GM23338 (cell line): ENCODE measurements at regions not wholly inside any gene's neighbourhood (a gene's known extent, or its start where the extent isn't known, plus 50 kb on each side); places are given as distances from the start of the nearest gene placed in this dataset.

Experiments
- EZH2 ChIP-seq: fragments of 200-600 bp; sonication (generic); IDR thresholded peaks from one replicate; pipeline ENCODE4 v1.8.0; 2017; ENCODE audit warnings: antibody characterized with exemption, mild to moderate bottlenecking, low read depth; ENCODE audit not compliant: unreplicated experiment
- REST ChIP-seq: IDR thresholded peaks from one replicate; pipeline ENCODE4 v1.6.1; 2018; ENCODE audit warnings: antibody characterized with exemption; ENCODE audit not compliant: unreplicated experiment
- TF ChIP-seq, protein P1 (sequence below), 2 experiments: fragments of 200-600 bp in 1 of 2; sonication (generic) in 1 of 2; conservative IDR thresholded peaks; 2 replicates each; pipeline versions ENCODE4 v1.5.1 to v1.6.1; 2016 to 2017; ENCODE audit warnings: antibody characterized with exemption in 2 of 2, low read depth in 2 of 2, mild to moderate bottlenecking in 2 of 2, moderate library complexity in 1 of 2

DNA sequence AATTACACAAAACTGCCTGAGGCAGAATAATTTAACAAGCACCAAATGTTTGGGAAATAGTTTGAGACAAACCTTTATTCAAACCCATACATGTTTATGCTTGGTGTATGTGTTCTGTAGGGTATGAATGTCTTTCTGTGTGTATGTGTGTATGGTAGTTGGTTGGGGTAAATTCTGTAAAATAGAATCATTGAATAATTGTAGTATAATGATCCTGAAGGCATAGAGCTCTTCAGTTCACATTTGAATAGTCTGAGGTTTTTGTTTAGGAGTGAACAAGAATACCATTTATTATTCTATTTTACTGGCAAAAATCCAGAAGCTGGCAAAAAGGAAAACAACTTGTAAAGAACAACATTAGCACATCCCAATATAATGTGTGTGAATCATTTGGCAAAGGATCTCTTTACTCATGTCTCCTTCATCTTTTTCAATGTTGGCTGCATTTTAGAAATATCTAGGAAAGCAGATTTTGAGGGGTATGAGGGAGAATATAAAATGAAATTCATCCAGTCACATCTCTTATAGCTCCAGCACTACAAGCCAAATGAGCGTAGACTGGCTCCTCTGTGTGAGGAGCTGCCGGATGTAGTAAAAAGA is 70.4 kb upstream of the XIST start:
- TF ChIP-seq REST = no peak
- TF ChIP-seq, protein P1, sequence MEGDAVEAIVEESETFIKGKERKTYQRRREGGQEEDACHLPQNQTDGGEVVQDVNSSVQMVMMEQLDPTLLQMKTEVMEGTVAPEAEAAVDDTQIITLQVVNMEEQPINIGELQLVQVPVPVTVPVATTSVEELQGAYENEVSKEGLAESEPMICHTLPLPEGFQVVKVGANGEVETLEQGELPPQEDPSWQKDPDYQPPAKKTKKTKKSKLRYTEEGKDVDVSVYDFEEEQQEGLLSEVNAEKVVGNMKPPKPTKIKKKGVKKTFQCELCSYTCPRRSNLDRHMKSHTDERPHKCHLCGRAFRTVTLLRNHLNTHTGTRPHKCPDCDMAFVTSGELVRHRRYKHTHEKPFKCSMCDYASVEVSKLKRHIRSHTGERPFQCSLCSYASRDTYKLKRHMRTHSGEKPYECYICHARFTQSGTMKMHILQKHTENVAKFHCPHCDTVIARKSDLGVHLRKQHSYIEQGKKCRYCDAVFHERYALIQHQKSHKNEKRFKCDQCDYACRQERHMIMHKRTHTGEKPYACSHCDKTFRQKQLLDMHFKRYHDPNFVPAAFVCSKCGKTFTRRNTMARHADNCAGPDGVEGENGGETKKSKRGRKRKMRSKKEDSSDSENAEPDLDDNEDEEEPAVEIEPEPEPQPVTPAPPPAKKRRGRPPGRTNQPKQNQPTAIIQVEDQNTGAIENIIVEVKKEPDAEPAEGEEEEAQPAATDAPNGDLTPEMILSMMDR (conservative IDR thresholded peaks at IDR 0.05; ENCODE audit: low read depth in 2 of 2) = no peak
- no peak for TF ChIP-seq EZH2
